ENCODE measurements at regions not wholly inside any gene's neighbourhood (a gene's known extent, or its start where the extent isn't known, plus 50 kb on each side); places are given as distances from the start of the nearest gene placed in this dataset.

GRCh38 chr3:24756101-24756888 is 261.6 kb upstream of the THRB start:
- Histone ChIP-seq H3K4me3 (no peak overlapping the region), H3K9me3 (no peaks in the 10 kb centered on the region), H3K27ac (no peak overlapping the region), H3K4me1 (no peaks in the 10 kb centered on the region), H3K36me3 (no peaks in the 10 kb centered on the region), H3K27me3 (no peaks in the 10 kb centered on the region)
- intact Hi-C loops (cut with DNase I) = no loop called here
- no peak for TF ChIP-seq CTCF (IDR thresholded peaks at IDR 0.05)
- no peak for TF ChIP-seq POLR2AphosphoS5 (IDR thresholded peaks at IDR 0.05; ENCODE audit: insufficient read depth in 1 of 2, low read depth in 1 of 2)
- no peak for TF ChIP-seq POLR2A (IDR thresholded peaks at IDR 0.05)
- no peak for DNase-seq (ENCODE audit: extremely low spot score in 2 of 2)

GRCh38 chr3:24763393-24763792 is 268.7 kb upstream of the THRB start:
- TF ChIP-seq CTCF (IDR thresholded peaks at IDR 0.05) (no peak), POLR2AphosphoS5 (IDR thresholded peaks at IDR 0.05; ENCODE audit: insufficient read depth in 1 of 2, low read depth in 1 of 2) (no peak), POLR2A (IDR thresholded peaks at IDR 0.05) (no peak)
- Histone ChIP-seq H3K36me3 (no peaks in the 10 kb centered on the region), H3K9me3 (no peaks in the 10 kb centered on the region), H3K4me1 (no peaks in the 10 kb centered on the region), H3K27ac (no peak overlapping the region), H3K27me3 (no peaks in the 10 kb centered on the region), H3K4me3 (no peak overlapping the region)
- intact Hi-C loops (cut with DNase I) = no loop called here
- no peak for DNase-seq (ENCODE audit: extremely low spot score in 2 of 2)

GRCh38 chr3:24764236-24764915 is 269.7 kb upstream of the THRB start:
- Histone ChIP-seq H3K9me3 (no peaks in the 10 kb centered on the region), H3K36me3 (no peaks in the 10 kb centered on the region), H3K4me1 (no peaks in the 10 kb centered on the region), H3K27ac (no peak overlapping the region), H3K27me3 (no peaks in the 10 kb centered on the region), H3K4me3 (no peak overlapping the region)
- intact Hi-C loops (cut with DNase I) = no loop called here
- TF ChIP-seq POLR2A (IDR thresholded peaks at IDR 0.05) = no peak
- TF ChIP-seq CTCF (IDR thresholded peaks at IDR 0.05) = no peak
- no peak for TF ChIP-seq POLR2AphosphoS5 (IDR thresholded peaks at IDR 0.05; ENCODE audit: insufficient read depth in 1 of 2, low read depth in 1 of 2)
- no peak for DNase-seq (ENCODE audit: extremely low spot score in 2 of 2)

- H3K4me1 ChIP-seq = no peaks in the 10 kb centered on the region
Measured at GRCh38 chr3:24765399-24765798, 270.7 kb upstream of the THRB start.

More at GRCh38 chr3:24765399-24765798, 270.7 kb upstream of the THRB start:
- no peak overlapping the region for H3K4me3 ChIP-seq
- DNase-seq (ENCODE audit: extremely low spot score in 2 of 2) = no peak
- H3K9me3 ChIP-seq = no peaks in the 10 kb centered on the region
- TF ChIP-seq CTCF (IDR thresholded peaks at IDR 0.05) (no peak), POLR2AphosphoS5 (IDR thresholded peaks at IDR 0.05; ENCODE audit: insufficient read depth in 1 of 2, low read depth in 1 of 2) (no peak), POLR2A (IDR thresholded peaks at IDR 0.05) (no peak)
- no peaks in the 10 kb centered on the region for H3K27me3 ChIP-seq
- no peaks in the 10 kb centered on the region for H3K36me3 ChIP-seq
- H3K27ac ChIP-seq = no peak overlapping the region
- intact Hi-C loops (cut with DNase I) = no loop called here
